GM21381 (cell line): ENCODE measurements at regions not wholly inside any gene's neighbourhood (a gene's known extent, or its start where the extent isn't known, plus 50 kb on each side); places are given as distances from the start of the nearest gene placed in this dataset.

Experiments used
- ATAC-seq: cut with Tn5 transposase; IDR thresholded peaks from one replicate; pipeline ENCODE4 v1.9.1; 2021; ENCODE audit warnings: mild to moderate bottlenecking, moderate library complexity; ENCODE audit not compliant: unreplicated experiment

- no peak for ATAC-seq
Observed at GRCh38 chr15:61743345-61743909, 316.8 kb downstream of the VPS13C start.

GRCh38 chr15:61742591-61742990, 317.7 kb downstream of the VPS13C start:
- ATAC-seq = no peak

- no peak for ATAC-seq
Observed at GRCh38 chr15:61736790-61737189, 323.5 kb downstream of the VPS13C start.

DNA sequence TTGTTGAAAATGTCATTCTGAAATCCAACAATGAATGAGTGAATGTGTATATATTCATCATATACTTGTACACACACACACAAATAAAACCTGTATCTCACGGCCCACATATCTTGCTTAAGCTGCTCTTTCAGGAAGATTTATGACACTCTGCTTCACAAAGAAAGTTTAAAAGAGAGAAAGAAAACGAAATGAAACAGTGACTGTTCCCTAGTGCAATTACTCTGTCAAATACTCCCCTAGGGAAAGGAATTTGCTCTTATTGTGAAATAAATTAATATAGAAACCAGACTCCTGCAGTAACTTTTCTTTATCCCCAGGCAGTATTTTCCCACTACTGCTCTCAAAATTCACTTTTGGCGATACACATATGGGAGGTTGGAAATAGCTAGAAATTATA, 329.1 kb downstream of the VPS13C start:
- no peak for ATAC-seq

DNA sequence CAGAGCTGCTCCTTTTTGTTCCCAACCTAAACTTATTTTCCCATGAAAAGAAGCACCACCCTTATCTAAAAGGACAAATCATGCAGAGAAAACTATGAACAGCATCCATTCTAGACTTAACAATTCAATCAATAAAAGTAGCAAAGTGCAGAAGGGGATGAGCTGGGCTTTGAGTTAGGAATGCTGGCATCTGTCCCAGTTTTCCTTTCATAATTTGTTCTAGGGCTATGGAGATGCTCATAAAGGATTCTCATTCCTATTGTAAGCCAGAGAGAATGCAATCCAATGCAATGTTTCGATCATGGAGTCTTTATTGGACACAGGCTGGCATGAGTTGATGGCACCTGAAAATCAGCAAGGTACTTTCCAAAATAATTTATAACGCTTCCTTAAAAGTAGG, 330.6 kb downstream of the VPS13C start:
- no peak for ATAC-seq

DNA sequence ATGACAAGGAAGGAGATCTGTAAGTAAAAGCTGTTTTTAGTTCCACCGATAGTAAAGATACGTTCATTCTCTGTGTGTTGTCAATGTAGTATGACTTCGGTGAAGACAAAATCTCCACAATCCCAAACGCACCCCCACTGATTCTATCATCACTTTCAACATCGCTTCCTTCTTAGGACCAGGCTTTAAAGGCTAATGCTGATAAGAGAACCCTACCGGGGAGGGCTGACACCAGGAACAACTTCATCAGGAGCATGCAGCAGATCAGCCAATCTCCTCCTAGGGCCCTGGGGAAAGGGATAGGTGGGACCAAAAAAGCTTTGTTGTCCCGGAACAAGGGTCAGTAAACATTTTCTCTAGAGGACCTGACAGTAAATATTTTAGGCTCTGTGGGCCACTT, 334.1 kb downstream of the VPS13C start:
- ATAC-seq = no peak

DNA sequence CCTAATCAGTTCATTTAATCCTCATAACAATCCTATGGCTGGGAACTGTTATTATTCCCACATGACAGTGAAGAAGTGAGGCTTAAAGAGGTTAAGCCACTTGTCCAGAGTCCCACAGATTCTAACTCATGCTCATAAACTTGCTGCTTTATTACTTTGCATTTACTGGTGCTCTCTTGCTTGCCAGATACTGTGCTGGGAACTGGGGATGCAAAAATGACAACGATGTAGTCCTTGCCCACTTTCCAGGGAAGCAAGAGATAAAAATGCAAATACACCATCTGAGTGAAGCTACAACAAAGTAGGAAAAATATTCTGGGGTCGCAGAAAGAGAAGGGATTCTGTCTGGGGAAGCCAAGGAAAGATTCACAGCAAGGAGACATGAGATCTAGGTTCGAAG, 335.0 kb downstream of the VPS13C start:
- no peak for ATAC-seq

DNA sequence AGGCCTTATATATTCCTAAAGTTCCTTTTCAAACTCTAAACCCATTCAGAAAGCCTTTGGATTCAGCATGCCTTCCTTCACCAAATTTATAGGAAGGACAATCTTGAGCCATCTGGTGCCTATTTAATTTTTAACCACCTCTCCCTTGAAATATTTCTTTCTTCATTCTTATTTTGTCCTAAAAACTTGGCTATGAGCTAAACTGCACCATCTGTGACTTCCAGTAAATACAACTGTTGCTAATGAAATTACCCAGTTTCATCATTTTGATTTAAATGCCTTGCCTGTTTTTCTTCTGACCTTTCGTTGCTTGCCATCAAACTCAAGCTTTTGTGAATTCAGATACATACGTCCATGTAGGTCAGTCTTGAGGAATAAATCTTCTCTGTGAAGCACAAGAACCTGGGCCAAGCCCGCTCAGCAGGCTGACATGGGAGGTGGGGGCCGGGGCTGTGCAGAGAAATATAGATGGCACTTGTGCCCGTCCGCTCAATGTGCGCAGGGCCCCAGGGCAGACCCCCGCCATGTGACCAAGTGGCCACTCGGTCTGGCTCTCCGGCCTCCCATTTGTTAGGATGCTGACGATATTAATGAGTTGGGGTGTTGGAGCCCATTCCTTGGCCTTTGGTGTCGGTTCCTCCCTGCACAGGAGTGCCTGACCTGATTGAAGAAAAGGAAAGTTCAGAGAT, 335.9 kb downstream of the VPS13C start:
- no peak for ATAC-seq

DNA sequence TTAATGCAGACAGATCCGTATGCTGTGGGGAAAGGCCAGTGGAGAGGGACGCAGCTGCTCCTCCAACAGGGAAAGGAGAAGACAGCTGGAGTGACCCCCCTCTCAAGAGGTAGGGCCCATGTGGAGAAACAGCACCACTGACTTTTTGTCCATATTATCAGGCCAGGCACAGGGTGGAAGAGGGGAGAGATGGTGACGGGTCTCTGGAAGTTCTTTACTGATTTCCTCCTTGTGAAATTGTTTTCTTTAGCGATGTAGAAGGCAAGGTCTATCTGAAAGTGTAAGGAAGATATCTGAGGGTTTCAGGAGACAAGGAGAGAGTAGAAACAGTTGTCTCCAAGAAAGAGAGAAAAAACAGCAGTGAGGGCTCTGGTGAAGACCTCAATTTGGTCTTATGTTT, 338.8 kb downstream of the VPS13C start:
- ATAC-seq = no peak

- ATAC-seq = no peak
Observed at GRCh38 chr15:61720197-61720704, 340.0 kb downstream of the VPS13C start.

- ATAC-seq = no peak
Observed at GRCh38 chr15:61715082-61715481, 345.2 kb downstream of the VPS13C start.

DNA sequence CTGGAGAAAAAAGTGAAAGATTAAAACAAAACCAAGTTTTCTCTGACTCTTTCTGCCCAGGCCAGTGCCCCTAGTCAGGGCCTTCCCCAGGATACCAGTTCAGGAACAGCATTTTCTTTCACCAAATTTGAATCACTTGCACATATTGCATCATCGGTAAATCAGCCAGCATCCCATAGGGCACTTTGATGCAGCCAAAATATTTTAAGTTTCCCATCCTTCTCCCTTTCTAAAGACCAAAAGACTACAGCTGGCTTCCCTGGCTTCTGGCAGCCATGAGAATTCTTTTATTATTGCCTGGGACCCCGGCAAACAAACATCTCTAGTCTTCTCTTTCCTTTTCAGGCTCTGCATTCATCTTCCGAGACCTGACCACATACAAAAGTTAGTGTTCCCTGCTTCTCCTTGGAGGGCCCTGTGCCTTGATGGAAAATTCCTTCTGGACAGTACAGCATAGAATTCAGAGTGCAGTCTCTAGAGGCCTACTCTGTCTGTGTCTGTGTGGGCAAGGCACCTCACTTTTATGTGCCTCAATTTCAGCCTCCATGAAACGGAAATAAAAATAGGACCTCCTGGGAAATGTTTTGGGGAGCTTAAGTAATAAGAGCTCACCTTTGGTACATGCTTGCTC, 348.0 kb downstream of the VPS13C start:
- no peak for ATAC-seq

DNA sequence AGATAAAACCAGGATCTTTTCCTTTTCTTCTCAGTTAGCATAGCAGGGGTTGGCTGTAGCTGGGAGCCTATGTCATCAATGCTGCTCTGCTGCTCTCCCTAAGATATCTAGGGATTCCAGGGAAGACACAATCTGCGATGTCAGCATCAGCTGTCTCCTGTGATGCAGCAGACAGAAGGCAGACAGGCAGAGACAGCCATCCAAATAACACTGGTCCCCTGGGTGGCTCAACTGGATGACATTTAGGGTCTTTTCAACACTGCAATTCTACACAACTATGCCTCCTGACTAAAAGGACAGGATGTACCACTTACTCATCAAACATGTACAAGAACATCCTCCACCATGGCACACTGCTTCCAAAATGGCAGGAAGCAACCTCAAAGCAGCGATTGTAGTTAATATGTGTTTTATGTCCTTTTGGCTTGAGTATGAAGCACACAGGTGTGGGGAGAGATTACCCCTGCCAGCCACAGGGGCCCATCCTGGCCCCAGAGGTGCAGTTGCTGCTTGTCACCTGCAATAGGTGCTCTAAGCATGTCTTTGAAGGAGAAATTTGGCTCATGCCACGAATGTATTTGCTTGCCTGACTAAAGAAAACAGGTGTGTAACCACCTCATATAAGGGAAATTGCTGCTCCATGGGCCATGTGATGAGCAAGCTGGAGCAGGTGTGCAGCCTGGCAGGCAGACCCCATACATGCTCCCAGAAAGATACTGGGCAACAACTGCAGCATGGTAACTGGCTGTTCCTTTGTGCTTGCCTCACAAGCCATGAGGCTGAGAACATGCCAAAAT, 357.8 kb downstream of the VPS13C start:
- no peak for ATAC-seq

GRCh38 chr15:61701455-61701854, 358.8 kb downstream of the VPS13C start:
- ATAC-seq = no peak

GRCh38 chr15:61700803-61701202, 359.4 kb downstream of the VPS13C start:
- no peak for ATAC-seq

- ATAC-seq = no peak
Observed at GRCh38 chr15:61697796-61698195, 362.5 kb downstream of the VPS13C start.

GRCh38 chr15:61689067-61689466, 371.2 kb downstream of the VPS13C start:
- ATAC-seq = no peak

- no peak for ATAC-seq
Observed at GRCh38 chr15:61687651-61688050, 372.6 kb downstream of the VPS13C start.

DNA sequence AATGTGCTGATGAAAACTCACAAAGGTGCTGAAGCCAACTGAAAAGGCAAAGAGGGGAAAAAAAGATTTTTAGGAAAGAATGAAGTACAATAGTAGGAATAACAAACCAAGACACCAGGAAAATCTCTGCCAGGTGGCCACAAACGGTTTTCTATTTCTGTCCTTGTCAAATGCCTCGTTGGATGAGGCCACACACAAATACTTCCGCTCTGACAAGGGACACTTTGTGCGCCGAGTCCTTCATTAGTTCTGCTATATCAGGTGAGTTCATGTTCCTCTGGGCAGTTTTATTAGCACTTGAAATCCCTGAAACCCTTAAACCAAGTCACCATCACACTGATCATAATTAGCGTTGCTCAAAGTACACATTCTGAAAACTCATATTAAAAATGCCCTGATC, 373.1 kb downstream of the VPS13C start:
- no peak for ATAC-seq

DNA sequence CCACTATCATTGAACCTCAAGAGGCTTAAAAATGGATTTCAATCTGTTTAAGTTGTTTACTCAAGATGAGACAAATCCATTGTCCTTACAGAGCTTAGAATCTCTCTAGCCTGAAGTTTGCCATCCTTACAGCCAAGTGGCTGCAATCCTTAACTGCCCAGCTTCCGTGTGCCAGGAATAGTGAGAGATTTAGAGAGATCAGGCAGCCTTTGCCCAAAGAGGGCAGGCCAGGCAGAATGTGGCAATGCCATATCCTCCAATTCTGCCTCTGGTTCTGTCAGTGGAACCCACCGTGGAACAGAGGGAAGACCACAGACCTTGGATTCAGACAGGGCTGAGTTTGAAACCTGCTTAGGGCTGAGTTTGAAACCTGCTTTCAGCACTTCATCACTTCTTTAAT, 374.3 kb downstream of the VPS13C start:
- no peak for ATAC-seq

GRCh38 chr15:61685534-61685933, 374.7 kb downstream of the VPS13C start:
- ATAC-seq = no peak
